Osteocyte (in vitro differentiated cells): ENCODE measurements at regions not wholly inside any gene's neighbourhood (a gene's known extent, or its start where the extent isn't known, plus 50 kb on each side); places are given as distances from the start of the nearest gene placed in this dataset.

Experiments used
- DNase-seq: peaks from one replicate; pipeline ENCODE4 v3.0.0; 2021; ENCODE audit warnings: mixed read lengths; ENCODE audit not compliant: unreplicated experiment; ENCODE audit errors: extremely low spot score
- H3K27ac Mint-ChIP-seq: one replicate; pipeline ENCODE4 v1.8.0; 2021; ENCODE audit warnings: mild to moderate bottlenecking, mixed read lengths; ENCODE audit not compliant: unreplicated experiment
- H3K27me3 Mint-ChIP-seq: one replicate; pipeline ENCODE4 v1.8.0; 2021; ENCODE audit warnings: mixed read lengths; ENCODE audit not compliant: unreplicated experiment
- H3K36me3 Mint-ChIP-seq: one replicate; pipeline ENCODE4 v1.8.0; 2021; ENCODE audit warnings: mixed read lengths; ENCODE audit not compliant: unreplicated experiment
- H3K4me1 Mint-ChIP-seq: one replicate; pipeline ENCODE4 v1.8.0; 2021; ENCODE audit warnings: mixed read lengths; ENCODE audit not compliant: unreplicated experiment
- H3K4me3 Mint-ChIP-seq: one replicate; pipeline ENCODE4 v1.8.0; 2021; ENCODE audit warnings: mild to moderate bottlenecking, moderate library complexity, mixed read lengths; ENCODE audit not compliant: unreplicated experiment
- H3K9me3 Mint-ChIP-seq: one replicate; pipeline ENCODE4 v1.8.0; 2021; ENCODE audit warnings: mixed read lengths; ENCODE audit not compliant: unreplicated experiment
- CTCF ChIP-seq: fragments of 200-600 bp; sonication (generic); IDR thresholded peaks from 2 replicates; pipeline ENCODE4 v1.5.0; 2021; ENCODE audit warnings: antibody characterized with exemption, mild to moderate bottlenecking, moderate library complexity

GRCh38 chr3:25944329-25944728 is 154.4 kb downstream of the OXSM start:
- H3K27ac Mint-ChIP-seq = no peak overlapping the region
- no peak for DNase-seq
- no peak overlapping the region for H3K4me3 Mint-ChIP-seq
- H3K4me1 Mint-ChIP-seq = no peaks in the 10 kb centered on the region
- H3K27me3 Mint-ChIP-seq = peaks cover 9% of the 10 kb centered on the region
- no peak for TF ChIP-seq CTCF
- no peaks in the 10 kb centered on the region for H3K36me3 Mint-ChIP-seq
- H3K9me3 Mint-ChIP-seq = no peaks in the 10 kb centered on the region

DNA sequence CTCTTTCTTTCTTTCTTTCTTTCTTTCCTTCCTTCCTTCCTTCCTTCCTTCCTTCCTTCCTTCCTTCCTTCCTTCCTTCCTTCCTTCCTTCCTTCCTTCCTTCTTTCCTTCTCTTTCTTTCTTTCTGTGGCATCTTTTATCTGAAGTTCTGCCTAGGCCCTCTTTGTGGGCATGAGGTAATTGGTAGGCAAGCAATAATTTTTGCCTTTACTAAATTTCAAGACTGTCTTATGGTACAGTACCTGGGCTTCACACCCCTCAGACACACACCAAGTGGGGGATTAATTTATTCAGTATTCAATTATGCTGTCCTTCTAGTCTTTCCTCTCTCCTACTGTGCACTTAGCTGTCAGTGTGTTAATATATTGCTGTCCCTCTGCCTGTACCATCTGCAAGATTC is 155.5 kb downstream of the OXSM start:
- TF ChIP-seq CTCF = no peak
- Mint-ChIP-seq H3K9me3 (peaks cover 3% of the 10 kb centered on the region), H3K36me3 (no peaks in the 10 kb centered on the region), H3K27ac (no peak overlapping the region), H3K27me3 (peaks cover 9% of the 10 kb centered on the region), H3K4me1 (no peaks in the 10 kb centered on the region), H3K4me3 (no peak overlapping the region)
- DNase-seq = no peak

DNA sequence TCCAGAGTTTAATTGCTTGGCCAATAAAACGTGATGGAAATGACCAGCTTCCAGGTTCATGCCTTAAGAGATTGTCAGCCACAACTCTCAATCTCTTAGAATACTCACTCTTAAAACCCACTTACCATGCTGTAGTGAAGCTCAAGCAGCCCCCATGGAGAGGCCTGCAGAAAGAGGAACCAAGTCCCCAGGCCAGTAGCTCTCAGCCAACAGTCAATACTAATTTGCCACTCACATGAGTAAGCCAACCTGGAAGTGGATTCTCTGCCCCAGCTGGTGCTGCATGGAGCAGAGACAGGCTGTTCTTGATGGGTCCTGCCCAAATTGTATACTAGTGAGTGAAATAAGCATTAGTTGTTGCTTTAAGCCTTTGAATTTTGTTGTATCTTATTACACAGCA is 155.9 kb downstream of the OXSM start:
- Mint-ChIP-seq H3K4me3 (no peak overlapping the region), H3K4me1 (no peaks in the 10 kb centered on the region), H3K36me3 (no peaks in the 10 kb centered on the region), H3K27me3 (peaks cover 9% of the 10 kb centered on the region), H3K9me3 (peaks cover 3% of the 10 kb centered on the region), H3K27ac (no peak overlapping the region)
- no peak for TF ChIP-seq CTCF
- no peak for DNase-seq

DNA sequence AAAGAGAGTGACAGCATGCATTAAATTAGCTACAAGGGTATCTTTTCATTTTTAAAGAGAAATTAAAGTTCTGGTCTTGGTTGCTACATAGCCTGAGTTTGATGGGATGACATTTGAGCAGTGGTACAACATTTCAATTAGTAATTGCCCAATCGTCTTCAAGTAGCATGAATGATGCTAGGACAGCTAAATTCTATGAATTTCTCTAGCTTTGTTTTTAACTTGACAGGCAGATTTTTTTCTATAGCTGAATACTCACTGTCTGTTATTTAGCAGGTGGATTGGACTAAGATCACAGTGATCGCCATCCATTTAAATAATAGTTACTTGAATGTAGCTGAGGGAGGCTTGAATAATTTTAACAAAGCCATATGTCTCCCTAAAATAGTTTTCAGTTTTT is 162.2 kb downstream of the OXSM start:
- H3K4me3 Mint-ChIP-seq = no peak overlapping the region
- DNase-seq = no peak
- H3K27me3 Mint-ChIP-seq = peaks cover 3% of the 10 kb centered on the region
- H3K27ac Mint-ChIP-seq = no peak overlapping the region
- H3K36me3 Mint-ChIP-seq = no peaks in the 10 kb centered on the region
- TF ChIP-seq CTCF = no peak
- peaks cover 3% of the 10 kb centered on the region for H3K9me3 Mint-ChIP-seq
- no peaks in the 10 kb centered on the region for H3K4me1 Mint-ChIP-seq

- H3K36me3 Mint-ChIP-seq = no peaks in the 10 kb centered on the region
- no peak for TF ChIP-seq CTCF
- H3K4me1 Mint-ChIP-seq = no peaks in the 10 kb centered on the region
- no peaks in the 10 kb centered on the region for H3K9me3 Mint-ChIP-seq
- no peak overlapping the region for H3K27ac Mint-ChIP-seq
- H3K4me3 Mint-ChIP-seq = no peak overlapping the region
- DNase-seq = no peak
- no peaks in the 10 kb centered on the region for H3K27me3 Mint-ChIP-seq
Observed at GRCh38 chr3:25957026-25957425, 167.1 kb downstream of the OXSM start.
